ENCODE measurements at regions not wholly inside any gene's neighbourhood (a gene's known extent, or its start where the extent isn't known, plus 50 kb on each side); places are given as distances from the start of the nearest gene placed in this dataset.

- no peak overlapping the region for H3K4me3 ChIP-seq (ENCODE audit: low read depth, low read length)
These were observed 488.6 kb upstream of the SMIM21 start for GRCh38 chr18:75915941-75916623.

GRCh38 chr18:75912829-75913228 is 485.3 kb upstream of the SMIM21 start:
- no peak overlapping the region for H3K4me3 ChIP-seq (ENCODE audit: low read depth, low read length)
- no peak for TF ChIP-seq CTCF (IDR thresholded peaks at IDR 0.05; ENCODE audit: borderline replicate concordance, insufficient read depth, low read depth, low read length)

More at GRCh38 chr18:75915941-75916623, 488.6 kb upstream of the SMIM21 start:
- no peak for TF ChIP-seq CTCF (IDR thresholded peaks at IDR 0.05; ENCODE audit: borderline replicate concordance, insufficient read depth, low read depth, low read length)

GRCh38 chr18:75904416-75904815 is 476.9 kb upstream of the SMIM21 start:
- no peak overlapping the region for H3K4me3 ChIP-seq (ENCODE audit: low read depth, low read length)
- no peak for TF ChIP-seq CTCF (IDR thresholded peaks at IDR 0.05; ENCODE audit: borderline replicate concordance, insufficient read depth, low read depth, low read length)

- no peak for TF ChIP-seq CTCF (IDR thresholded peaks at IDR 0.05; ENCODE audit: borderline replicate concordance, insufficient read depth, low read depth, low read length)
- H3K4me3 ChIP-seq (ENCODE audit: low read depth, low read length): no peak overlapping the region
These were observed 471.1 kb upstream of the SMIM21 start for GRCh38 chr18:75898651-75899050.

- H3K4me3 ChIP-seq (ENCODE audit: low read depth, low read length): no peak overlapping the region
- no peak for TF ChIP-seq CTCF (IDR thresholded peaks at IDR 0.05; ENCODE audit: borderline replicate concordance, insufficient read depth, low read depth, low read length)
These were observed 469.9 kb upstream of the SMIM21 start for GRCh38 chr18:75897386-75897785.

GRCh38 chr18:75896865-75897264 is 469.4 kb upstream of the SMIM21 start:
- no peak overlapping the region for H3K4me3 ChIP-seq (ENCODE audit: low read depth, low read length)
- TF ChIP-seq CTCF (IDR thresholded peaks at IDR 0.05; ENCODE audit: borderline replicate concordance, insufficient read depth, low read depth, low read length): no peak

GRCh38 chr18:75895135-75895534 is 467.6 kb upstream of the SMIM21 start:
- no peak overlapping the region for H3K4me3 ChIP-seq (ENCODE audit: low read depth, low read length)
- no peak for TF ChIP-seq CTCF (IDR thresholded peaks at IDR 0.05; ENCODE audit: borderline replicate concordance, insufficient read depth, low read depth, low read length)

Measured in GM12875 (cell line).